Mesothelial cell of epicardium (in vitro differentiated cells): ENCODE measurements at regions not wholly inside any gene's neighbourhood (a gene's known extent, or its start where the extent isn't known, plus 50 kb on each side); places are given as distances from the start of the nearest gene placed in this dataset.

ENCODE experiments used
- DNase-seq, 2 experiments: peaks; one replicate each; pipeline ENCODE4 v3.0.0; 2021; ENCODE audit warnings: low spot score in 2 of 2; ENCODE audit not compliant: unreplicated experiment in 2 of 2
- H3K27ac Mint-ChIP-seq: 2 replicates; pipeline ENCODE4 v1.8.0; 2021; ENCODE audit warnings: mixed read lengths
- H3K27me3 Mint-ChIP-seq: 2 replicates; pipeline ENCODE4 v1.8.0; 2021; ENCODE audit warnings: low read depth, mixed read lengths
- H3K36me3 Mint-ChIP-seq: 2 replicates; pipeline ENCODE4 v1.8.0; 2021; ENCODE audit warnings: mixed read lengths
- H3K4me1 Mint-ChIP-seq: 2 replicates; pipeline ENCODE4 v1.8.0; 2021; ENCODE audit warnings: mixed read lengths
- H3K4me3 Mint-ChIP-seq: 2 replicates; pipeline ENCODE4 v1.8.0; 2021; ENCODE audit warnings: mild to moderate bottlenecking, moderate library complexity, mixed read lengths
- H3K9me3 Mint-ChIP-seq: 2 replicates; pipeline ENCODE4 v1.8.0; 2021; ENCODE audit warnings: mixed read lengths
- TF ChIP-seq, protein P1 (sequence below): fragments of 200-600 bp; sonication (generic); IDR thresholded peaks from one replicate; pipeline ENCODE4 v1.5.0; 2021; ENCODE audit warnings: antibody characterized with exemption; ENCODE audit not compliant: unreplicated experiment

DNA sequence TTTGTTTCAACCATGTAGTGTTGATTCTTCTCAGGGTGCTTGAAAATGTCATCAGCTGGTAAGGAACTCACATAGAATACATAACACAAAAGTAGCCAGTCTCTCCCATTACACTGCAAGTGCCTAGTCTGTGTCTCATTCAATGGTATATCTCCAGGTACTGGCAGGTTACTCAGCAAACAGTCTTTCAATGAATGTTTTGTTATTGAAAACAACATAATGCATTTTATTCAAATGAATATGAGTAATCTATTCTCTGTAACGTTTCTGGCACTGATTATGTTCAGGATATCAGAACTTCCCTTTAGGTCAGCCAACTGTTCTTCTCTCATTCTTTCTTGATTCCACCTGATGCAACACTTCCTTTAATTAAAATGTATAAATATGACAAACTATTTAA lies 68.0 kb upstream of the SLITRK1 start:
- Mint-ChIP-seq H3K36me3 (peaks cover 1% of the 10 kb centered on the region), H3K27ac (no peak overlapping the region), H3K27me3 (no peaks in the 10 kb centered on the region), H3K4me1 (peaks cover 12% of the 10 kb centered on the region), H3K9me3 (peaks cover 3% of the 10 kb centered on the region), H3K4me3 (no peak overlapping the region)
- no peak for DNase-seq
- TF ChIP-seq, protein P1, sequence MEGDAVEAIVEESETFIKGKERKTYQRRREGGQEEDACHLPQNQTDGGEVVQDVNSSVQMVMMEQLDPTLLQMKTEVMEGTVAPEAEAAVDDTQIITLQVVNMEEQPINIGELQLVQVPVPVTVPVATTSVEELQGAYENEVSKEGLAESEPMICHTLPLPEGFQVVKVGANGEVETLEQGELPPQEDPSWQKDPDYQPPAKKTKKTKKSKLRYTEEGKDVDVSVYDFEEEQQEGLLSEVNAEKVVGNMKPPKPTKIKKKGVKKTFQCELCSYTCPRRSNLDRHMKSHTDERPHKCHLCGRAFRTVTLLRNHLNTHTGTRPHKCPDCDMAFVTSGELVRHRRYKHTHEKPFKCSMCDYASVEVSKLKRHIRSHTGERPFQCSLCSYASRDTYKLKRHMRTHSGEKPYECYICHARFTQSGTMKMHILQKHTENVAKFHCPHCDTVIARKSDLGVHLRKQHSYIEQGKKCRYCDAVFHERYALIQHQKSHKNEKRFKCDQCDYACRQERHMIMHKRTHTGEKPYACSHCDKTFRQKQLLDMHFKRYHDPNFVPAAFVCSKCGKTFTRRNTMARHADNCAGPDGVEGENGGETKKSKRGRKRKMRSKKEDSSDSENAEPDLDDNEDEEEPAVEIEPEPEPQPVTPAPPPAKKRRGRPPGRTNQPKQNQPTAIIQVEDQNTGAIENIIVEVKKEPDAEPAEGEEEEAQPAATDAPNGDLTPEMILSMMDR: no peak

DNA sequence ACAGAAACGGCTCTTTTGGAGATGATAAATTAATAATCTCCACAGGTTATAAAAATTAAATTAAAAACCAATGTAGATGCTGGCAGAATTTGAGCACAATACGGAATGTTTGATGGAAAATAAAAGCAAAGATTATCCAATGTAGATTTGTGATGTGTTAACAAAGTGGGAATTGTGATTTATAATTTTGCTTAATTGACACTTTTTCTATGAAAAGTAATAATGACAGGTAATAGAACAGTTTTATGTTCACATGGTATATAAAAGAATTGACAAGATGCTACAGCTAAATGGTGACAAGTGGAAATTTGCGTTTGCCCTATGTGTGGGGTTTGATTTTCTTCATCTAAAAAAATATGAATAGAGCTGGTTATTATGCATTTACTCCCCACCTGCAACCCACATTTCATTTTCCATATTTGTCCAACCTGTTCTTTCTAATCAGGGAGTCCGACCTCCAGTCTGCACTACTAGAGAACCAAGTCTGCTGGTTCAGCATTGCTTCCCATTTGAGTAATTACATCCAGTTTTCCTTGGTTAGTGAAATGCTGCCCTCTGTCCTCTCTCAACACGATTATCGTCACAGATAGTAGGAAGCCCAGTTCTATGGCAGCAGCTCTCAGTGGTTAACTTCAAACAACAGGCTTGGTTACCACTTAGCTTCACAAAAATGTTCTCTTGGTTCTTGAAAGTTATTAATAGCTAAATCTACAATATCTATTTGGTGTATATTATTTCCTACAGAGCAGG lies 61.4 kb upstream of the SLITRK1 start:
- no peaks in the 10 kb centered on the region for H3K27me3 Mint-ChIP-seq
- peaks cover 7% of the 10 kb centered on the region for H3K36me3 Mint-ChIP-seq
- H3K27ac Mint-ChIP-seq: no peak overlapping the region
- H3K9me3 Mint-ChIP-seq: peaks cover 7% of the 10 kb centered on the region
- H3K4me1 Mint-ChIP-seq: peaks cover 56% of the 10 kb centered on the region
- no peak for DNase-seq
- no peak overlapping the region for H3K4me3 Mint-ChIP-seq
- TF ChIP-seq, protein P1: no peak

DNA sequence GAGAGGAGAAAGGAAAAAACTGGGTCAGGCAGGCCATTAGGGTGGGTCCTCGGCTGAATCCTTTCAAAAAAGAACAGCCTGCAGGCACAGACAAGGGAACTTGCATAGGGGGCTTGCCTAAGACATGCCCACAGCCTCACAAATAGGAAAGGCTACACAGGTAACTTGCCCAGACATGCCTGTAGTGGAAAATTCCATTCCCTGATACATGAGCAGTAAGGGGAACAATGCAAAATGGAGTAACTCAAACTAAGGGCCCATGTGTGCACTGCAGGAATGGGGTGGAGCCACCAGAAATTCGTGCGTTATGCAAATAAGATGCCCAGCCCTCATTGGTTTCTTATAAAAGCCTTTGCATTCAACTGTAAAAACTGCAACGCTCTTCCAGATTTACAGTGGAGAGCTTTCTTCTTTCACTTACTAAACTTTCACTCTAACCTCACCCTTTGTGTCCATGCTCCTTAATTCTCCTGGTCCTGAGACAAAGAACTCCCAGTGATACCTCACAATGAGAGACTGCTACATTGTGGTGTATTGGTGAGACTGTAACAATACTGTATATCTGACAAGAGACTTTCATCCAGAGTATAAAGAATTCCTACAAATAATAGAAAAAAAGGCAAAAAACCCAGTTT lies 59.5 kb upstream of the SLITRK1 start:
- H3K4me1 Mint-ChIP-seq: peaks cover 51% of the 10 kb centered on the region
- peaks cover 7% of the 10 kb centered on the region for H3K9me3 Mint-ChIP-seq
- H3K4me3 Mint-ChIP-seq: no peak overlapping the region
- no peak for DNase-seq
- H3K27me3 Mint-ChIP-seq: no peaks in the 10 kb centered on the region
- TF ChIP-seq, protein P1: no peak
- H3K27ac Mint-ChIP-seq: peak overlapping the region; percentile 63
- H3K36me3 Mint-ChIP-seq: peaks cover 7% of the 10 kb centered on the region

DNA sequence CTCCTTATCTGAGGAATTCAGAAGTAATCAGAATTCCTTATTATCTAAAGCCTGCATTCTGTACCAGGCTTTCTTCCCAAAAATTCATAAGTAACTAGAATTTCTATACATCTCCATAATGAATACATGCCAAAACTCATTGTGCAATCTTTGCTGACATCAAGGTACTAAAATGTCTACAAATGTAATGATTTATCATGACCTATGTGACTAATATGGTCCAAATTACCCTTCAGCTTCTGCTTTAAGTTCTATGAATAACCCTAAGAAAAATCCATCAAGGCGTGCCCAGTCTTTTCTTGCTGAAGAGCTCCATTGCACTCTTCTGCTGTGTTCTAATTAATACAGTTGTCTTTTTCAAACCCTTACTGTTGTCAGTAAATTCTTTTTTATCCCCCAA lies 58.5 kb upstream of the SLITRK1 start:
- H3K4me3 Mint-ChIP-seq: no peak overlapping the region
- H3K36me3 Mint-ChIP-seq: peaks cover 8% of the 10 kb centered on the region
- TF ChIP-seq, protein P1: no peak
- H3K27ac Mint-ChIP-seq: peak overlapping the region; percentile 63
- DNase-seq: no peak
- H3K27me3 Mint-ChIP-seq: no peaks in the 10 kb centered on the region
- H3K4me1 Mint-ChIP-seq: peaks cover 53% of the 10 kb centered on the region
- peaks cover 11% of the 10 kb centered on the region for H3K9me3 Mint-ChIP-seq

DNA sequence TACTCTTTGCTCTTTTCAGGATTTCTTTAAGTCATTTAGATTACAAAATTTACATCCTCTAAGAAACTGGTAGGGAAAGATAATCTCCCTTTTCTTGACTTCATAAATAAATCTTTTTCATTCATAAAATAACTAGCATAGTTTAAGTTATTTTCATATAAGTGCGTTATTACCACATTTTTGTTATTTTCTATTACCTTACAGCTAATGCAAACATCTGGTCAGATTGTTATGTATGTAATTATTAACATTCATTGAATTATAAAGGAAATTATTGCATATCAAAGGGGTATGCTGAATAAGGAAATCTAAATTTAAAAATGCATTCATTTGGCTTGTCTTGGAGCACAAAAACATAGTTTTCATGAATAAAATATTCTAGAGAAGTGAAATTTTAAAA lies 55.3 kb upstream of the SLITRK1 start:
- Mint-ChIP-seq H3K27me3 (no peaks in the 10 kb centered on the region), H3K9me3 (peaks cover 15% of the 10 kb centered on the region), H3K36me3 (peaks cover 8% of the 10 kb centered on the region), H3K4me3 (no peak overlapping the region), H3K4me1 (peaks cover 41% of the 10 kb centered on the region), H3K27ac (no peak overlapping the region)
- TF ChIP-seq, protein P1: no peak
- no peak for DNase-seq
